K562 (cell line): ENCODE measurements at regions not wholly inside any gene's neighbourhood (a gene's known extent, or its start where the extent isn't known, plus 50 kb on each side); places are given as distances from the start of the nearest gene placed in this dataset.

Experiments used
- ATAC-seq: fragments of 200-7000 bp; cut with Tn5 transposase; 3 replicates; pipeline ENCODE4 v1.9.1; 2020; ENCODE audit warnings: moderate library complexity
- BruUV-seq: library from RNA; stranded (reverse); fragments of 400-500 nt; replicated peaks from 2 replicates; lab custom pipeline; 2021; lab: Mats Ljungman, UMichigan
- CTCF ChIA-PET: fragments of 300-600 bp; formaldehyde crosslinking; extraction: SDS; loops from one replicate; lab custom pipeline; 2021; ENCODE audit warnings: low intra/inter-chr PET ratio; lab: Yijun Ruan, JAX
- POLR2A ChIA-PET: fragments of 300-600, 350-650 bp; sonication (Branson Sonifier 250); formaldehyde crosslinking; extraction: SDS; loops from one replicate; lab custom pipeline; 2021; ENCODE audit warnings: antibody characterized with exemption, inconsistent platforms; lab: Yijun Ruan, JAX
- DNase-seq, 4 experiments: peaks; one replicate each; pipeline versions ENCODE4 v3.0.0 to v3.0.0-alpha.2; 2011 to 2018; ENCODE audit warnings: low spot score in 3 of 4, mixed read lengths in 3 of 4; ENCODE audit errors: extremely low read depth in 1 of 4
- FAIRE-seq: peaks from 2 replicates; lab custom pipeline; 2011; peaks lifted over from hg19 to GRCh38; lab: Jason Lieb, UNC
- H2AFZ ChIP-seq: 2 replicates; pipeline ENCODE4 v1.6.0; 2011; ENCODE audit warnings: low read depth, low read length, control low read depth, inconsistent platforms
- H3K27ac ChIP-seq: fragments of 200-600 bp; 3 replicates; pipeline ENCODE4 v1.8.0; 2011; ENCODE audit warnings: low read depth, mild to moderate bottlenecking, control low read depth, inconsistent platforms, low read length, moderate library complexity, mixed read lengths; ENCODE audit errors: extremely low read depth
- H3K27me3 ChIP-seq, 2 experiments: fragments of 300-600 bp in 1 of 2; 2 replicates in 1 of 2; 3 replicates in 1 of 2; pipeline versions ENCODE4 v1.6.0 to v1.8.0; 2011; ENCODE audit warnings: inconsistent platforms in 2 of 2, low read length in 2 of 2, mild to moderate bottlenecking in 1 of 2, mixed read lengths in 1 of 2, moderate library complexity in 1 of 2; ENCODE audit not compliant: control insufficient read depth in 2 of 2, insufficient read depth in 2 of 2
- H3K36me3 ChIP-seq: fragments of 300-600 bp; 3 replicates; pipeline ENCODE4 v1.8.0; 2011; ENCODE audit warnings: mild to moderate bottlenecking, low read length, inconsistent platforms; ENCODE audit not compliant: control insufficient read depth, insufficient read depth
- H3K4me1 ChIP-seq, 2 experiments: fragments of 200-600 bp in 1 of 2; replicated peaks in 1 of 2; 2 replicates in 1 of 2; 3 replicates in 1 of 2; pipeline versions ENCODE4 v1.5.1 to v1.8.0; 2011; ENCODE audit warnings: inconsistent platforms in 2 of 2, low read length in 2 of 2, mild to moderate bottlenecking in 1 of 2, mixed read lengths in 1 of 2, moderate library complexity in 1 of 2; ENCODE audit not compliant: control insufficient read depth in 2 of 2, insufficient read depth in 2 of 2
- H3K4me2 ChIP-seq: 2 replicates; pipeline ENCODE4 v1.6.1; 2011; ENCODE audit warnings: low read length, control low read depth, inconsistent platforms, mixed read lengths; ENCODE audit not compliant: insufficient read depth
- H3K4me3 ChIP-seq: fragments of 200-600 bp; sonication (generic), shearing (Covaris generic); 2 replicates; pipeline ENCODE4 v1.5.1; 2016; ENCODE audit warnings: control low read depth, inconsistent platforms
- H3K79me2 ChIP-seq: fragments of 200-600 bp; 3 replicates; pipeline ENCODE4 v1.8.0; 2011; ENCODE audit warnings: low read length, inconsistent platforms; ENCODE audit not compliant: control insufficient read depth, insufficient read depth
- H3K9ac ChIP-seq, 2 experiments: 2 replicates each; pipeline versions ENCODE4 v1.6.0 to v1.6.1; 2011; ENCODE audit warnings: low read depth in 2 of 2, low read length in 2 of 2, control low read depth in 1 of 2, inconsistent platforms in 1 of 2, mild to moderate bottlenecking in 1 of 2, mixed read lengths in 1 of 2; ENCODE audit not compliant: insufficient read depth in 1 of 2
- H3K9me1 ChIP-seq: one replicate; pipeline ENCODE4 v1.6.0; 2011; ENCODE audit warnings: inconsistent platforms, mild to moderate bottlenecking, low read length, moderate library complexity; ENCODE audit not compliant: control insufficient read depth, insufficient read depth
- H3K9me3 ChIP-seq: replicated peaks from 2 replicates; pipeline ENCODE4 v1.5.1; 2011; ENCODE audit warnings: low read depth, low read length, inconsistent platforms; ENCODE audit not compliant: control insufficient read depth, insufficient read depth
- H4K20me1 ChIP-seq: replicated peaks from 2 replicates; pipeline ENCODE4 v1.6.1; 2011; ENCODE audit warnings: low read length, inconsistent platforms, mixed read lengths; ENCODE audit not compliant: control insufficient read depth, insufficient read depth
- DMBX1 ChIP-seq: fragments of 250-450 bp; sonication (Bioruptor Pico); IDR thresholded peaks from 2 replicates; pipeline ENCODE4 v1.8.0; 2022; ENCODE audit warnings: inconsistent platforms, mild to moderate bottlenecking, moderate library complexity, borderline replicate concordance
- E2F4 ChIP-seq: sonication (generic); formaldehyde crosslinking; IDR thresholded peaks from 2 replicates; pipeline ENCODE4 v1.8.0; 2022; ENCODE audit warnings: mild to moderate bottlenecking, low read depth, missing genetic modification reagents
- ESRRB ChIP-seq: fragments of 250-450 bp; sonication (Bioruptor Pico); IDR thresholded peaks from 2 replicates; pipeline ENCODE4 v1.5.0; 2020; ENCODE audit warnings: mild to moderate bottlenecking, moderate library complexity, borderline replicate concordance
- HNRNPH1 ChIP-seq: fragments of 200-400 bp; formaldehyde crosslinking; optimal IDR thresholded peaks from 2 replicates; pipeline ENCODE3; 2017; ENCODE audit warnings: low read depth, mild to moderate bottlenecking, low read length, moderate library complexity
- NEUROD1 ChIP-seq: fragments of 150-350 bp; IDR thresholded peaks from 2 replicates; pipeline ENCODE4 v1.6.1; 2014; ENCODE audit warnings: borderline replicate concordance, low read length, low read depth; ENCODE audit not compliant: partially characterized antibody
- NR2F6 ChIP-seq: fragments of 450-650 bp; formaldehyde crosslinking; IDR thresholded peaks from 2 replicates; pipeline ENCODE4 v1.4.0; 2020; ENCODE audit warnings: mild to moderate bottlenecking
- PHTF2 ChIP-seq: fragments of 250-450 bp; sonication (Bioruptor Pico); IDR thresholded peaks from 2 replicates; pipeline ENCODE4 v1.5.0; 2021; ENCODE audit warnings: mild to moderate bottlenecking
- PPARD ChIP-seq: fragments of 250-450 bp; sonication (Bioruptor Pico); IDR thresholded peaks from 2 replicates; pipeline ENCODE4 v1.8.0; 2022; ENCODE audit warnings: inconsistent platforms, mild to moderate bottlenecking, moderate library complexity
- PRMT5 ChIP-seq: sonication (generic); formaldehyde crosslinking; IDR thresholded peaks from 2 replicates; pipeline ENCODE4 v1.5.0; 2020; ENCODE audit warnings: missing genetic modification reagents
- PTTG1 ChIP-seq: fragments of 450-650 bp; IDR thresholded peaks from 2 replicates; pipeline ENCODE4 v1.6.1; 2016; ENCODE audit warnings: low read depth, mild to moderate bottlenecking, missing genetic modification characterization, missing compliant biosample characterization
- RBM17 ChIP-seq: fragments of 200-400 bp; formaldehyde crosslinking; IDR thresholded peaks from 2 replicates; pipeline ENCODE4 v1.6.1; 2017; ENCODE audit warnings: low read depth, mild to moderate bottlenecking, low read length, borderline replicate concordance
- THRA ChIP-seq: fragments of 450-650 bp; IDR thresholded peaks from 2 replicates; pipeline ENCODE4 v1.6.1; 2017; ENCODE audit warnings: mild to moderate bottlenecking, moderate library complexity
- TRIM24 ChIP-seq, 2 experiments: fragments of 450-650 bp; IDR thresholded peaks; 2 replicates each; pipeline ENCODE4 v1.6.1; 2016
- ZNF347 ChIP-seq: fragments of 450-650 bp; formaldehyde crosslinking; IDR thresholded peaks from 2 replicates; pipeline ENCODE4 v1.4.0; 2020; ENCODE audit warnings: low read depth, mild to moderate bottlenecking, moderate library complexity
- ZNF408 ChIP-seq: fragments of 250-450 bp; sonication (Bioruptor Pico); IDR thresholded peaks from 2 replicates; pipeline ENCODE4 v1.4.0; 2020; ENCODE audit warnings: low read depth, mild to moderate bottlenecking, moderate library complexity
- ZNF445 ChIP-seq: fragments of 250-450 bp; sonication (Bioruptor Pico); IDR thresholded peaks from 2 replicates; pipeline ENCODE4 v1.4.0; 2020; ENCODE audit warnings: low read depth, mild to moderate bottlenecking, moderate library complexity
- ZNF830 ChIP-seq: fragments of 250-450 bp; sonication (Bioruptor Pico); IDR thresholded peaks from 2 replicates; pipeline ENCODE4 v1.5.0; 2021; ENCODE audit warnings: mild to moderate bottlenecking
- WGBS: fragments of 100-300 bp; shearing (Covaris generic); methylation state at CpG from one replicate; pipeline ENCODE4 v1.1.6; 2016; ENCODE audit warnings: low coverage, mixed read lengths; ENCODE audit not compliant: insufficient coverage; ENCODE audit errors: missing lambda C conversion rate; 5-methylcytosine and 5-hydroxymethylcytosine counted together
- in situ Hi-C: fragments of 300-500 bp; cut with MboI; formaldehyde crosslinking; loops from 4 replicates; pipeline ENCODE4 v1.15.0; 2018; ENCODE audit warnings: inconsistent platforms, mixed read lengths
- intact Hi-C: fragments of 100-400 bp; cut with micrococcal nuclease; formaldehyde crosslinking; loops from 2 replicates; pipeline ENCODE4 v1.14.2; 2022
- TF ChIP-seq, protein P1 (sequence below): sonication (generic); formaldehyde crosslinking; IDR thresholded peaks from 2 replicates; pipeline ENCODE4 v1.5.0; 2020; ENCODE audit warnings: missing genetic modification reagents

- Histone ChIP-seq H3K9ac (no peak overlapping the region), H2AFZ (no peak overlapping the region), H3K4me3 (no peak overlapping the region), H3K4me2 (no peak overlapping the region), H3K27me3 (no peaks in the 10 kb centered on the region), H4K20me1 (no peaks in the 10 kb centered on the region), H3K79me2 (no peaks in the 10 kb centered on the region), H3K4me1 (no peaks in the 10 kb centered on the region), H3K9me3 (no peaks in the 10 kb centered on the region), H3K27ac (no peak overlapping the region), H3K36me3 (no peaks in the 10 kb centered on the region), H3K9me1 (no peaks in the 10 kb centered on the region)
- WGBS = 0% methylated on average over 4 of the region's 4 CpGs
- no peak for ATAC-seq
- DNase-seq = no peak
- ChIA-PET POLR2A (no interaction called here), CTCF (no interaction called here)
- TF ChIP-seq PHTF2 (CRISPR knock-in tag) = no peak
- TF ChIP-seq ZNF445 (CRISPR knock-in tag) = no peak
- TF ChIP-seq TRIM24 (IDR thresholded peaks at IDR 0.05) = no peak
- TF ChIP-seq, protein P1, sequence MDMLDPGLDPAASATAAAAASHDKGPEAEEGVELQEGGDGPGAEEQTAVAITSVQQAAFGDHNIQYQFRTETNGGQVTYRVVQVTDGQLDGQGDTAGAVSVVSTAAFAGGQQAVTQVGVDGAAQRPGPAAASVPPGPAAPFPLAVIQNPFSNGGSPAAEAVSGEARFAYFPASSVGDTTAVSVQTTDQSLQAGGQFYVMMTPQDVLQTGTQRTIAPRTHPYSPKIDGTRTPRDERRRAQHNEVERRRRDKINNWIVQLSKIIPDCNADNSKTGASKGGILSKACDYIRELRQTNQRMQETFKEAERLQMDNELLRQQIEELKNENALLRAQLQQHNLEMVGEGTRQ (CRISPR knock-in tag) = no peak
- no peak for TF ChIP-seq PPARD
- TF ChIP-seq ZNF830 (CRISPR knock-in tag) = no peak
- no peak for TF ChIP-seq HNRNPH1
- no peak for TF ChIP-seq ZNF408 (CRISPR knock-in tag)
- no peak for TF ChIP-seq ESRRB (CRISPR knock-in tag)
- TF ChIP-seq RBM17 = no peak
- TF ChIP-seq PRMT5 (CRISPR knock-in tag) = no peak
- no peak for TF ChIP-seq ZNF347 (CRISPR knock-in tag)
- TF ChIP-seq E2F4 = no peak
- no peak for TF ChIP-seq NEUROD1
- no peak for TF ChIP-seq NR2F6 (CRISPR knock-in tag)
- no peak for TF ChIP-seq DMBX1
- TF ChIP-seq THRA = no peak
- no peak for TF ChIP-seq PTTG1 (tag)
- no peak for FAIRE-seq
- BruUV-seq = no TSS peak
- intact Hi-C loops (no loop called here), in situ Hi-C loops (no loop called here)
Observed at GRCh38 chr6:55003719-55004430, 157.3 kb downstream of the FAM83B start.
